HEK293T (cell line): ENCODE measurements at regions not wholly inside any gene's neighbourhood (a gene's known extent, or its start where the extent isn't known, plus 50 kb on each side); places are given as distances from the start of the nearest gene placed in this dataset.

Experiments
- ARNT ChIP-seq: fragments of 450-650 bp; IDR thresholded peaks from 2 replicates; pipeline ENCODE4 v1.6.1; 2017; ENCODE audit warnings: mild to moderate bottlenecking
- CTBP1 ChIP-seq: fragments of 450-650 bp; IDR thresholded peaks from 2 replicates; pipeline ENCODE4 v1.6.1; 2016; ENCODE audit warnings: borderline replicate concordance
- FOXA1 ChIP-seq: fragments of 450-650 bp; IDR thresholded peaks from 2 replicates; pipeline ENCODE4 v1.6.1; 2016; ENCODE audit warnings: mild to moderate bottlenecking
- FOXK2 ChIP-seq: fragments of 450-650 bp; IDR thresholded peaks from 2 replicates; pipeline ENCODE4 v1.6.1; 2016; ENCODE audit warnings: mild to moderate bottlenecking
- LEF1 ChIP-seq: fragments of 450-650 bp; IDR thresholded peaks from 2 replicates; pipeline ENCODE4 v1.6.1; 2017; ENCODE audit warnings: mild to moderate bottlenecking, borderline replicate concordance
- NFRKB ChIP-seq: fragments of 450-650 bp; IDR thresholded peaks from 2 replicates; pipeline ENCODE4 v1.6.1; 2016; ENCODE audit warnings: mild to moderate bottlenecking, moderate library complexity
- SUZ12 ChIP-seq: fragments of 450-650 bp; IDR thresholded peaks from 2 replicates; pipeline ENCODE4 v1.6.1; 2016; ENCODE audit warnings: mild to moderate bottlenecking
- TARDBP ChIP-seq: fragments of 450-650 bp; IDR thresholded peaks from 2 replicates; pipeline ENCODE4 v1.6.1; 2016

GRCh38 chr6:137654365-137654981 is 160.3 kb upstream of the OLIG3 start:
- no peak for TF ChIP-seq FOXK2
- TF ChIP-seq CTBP1, result no peak
- no peak for TF ChIP-seq NFRKB
- no peak for TF ChIP-seq SUZ12
- TF ChIP-seq FOXA1, result no peak
- no peak for TF ChIP-seq LEF1
- no peak for TF ChIP-seq TARDBP
- TF ChIP-seq ARNT, result no peak
